MCF 10A (cell line): ENCODE measurements at regions not wholly inside any gene's neighbourhood (a gene's known extent, or its start where the extent isn't known, plus 50 kb on each side); places are given as distances from the start of the nearest gene placed in this dataset.

ENCODE experiments used
- BruUV-seq: library from RNA; stranded (reverse); fragments of 400-500 nt; replicated peaks from 2 replicates; lab custom pipeline; 2021; lab: Mats Ljungman, UMichigan
- CTCF ChIA-PET: fragments of 300-600 bp; sonication (Branson Sonifier 250); formaldehyde crosslinking; extraction: SDS; loops from one replicate; lab custom pipeline; 2021; ENCODE audit warnings: antibody characterized with exemption, inconsistent platforms; lab: Yijun Ruan, JAX
- POLR2A ChIA-PET: fragments of 300-600, 350-650 bp; sonication (Branson Sonifier 250); formaldehyde crosslinking; extraction: SDS; loops from one replicate; lab custom pipeline; 2020; ENCODE audit warnings: antibody characterized with exemption, inconsistent platforms; lab: Yijun Ruan, JAX
- DNase-seq: peaks from one replicate; pipeline ENCODE4 v3.0.0-alpha.2; 2018; ENCODE audit not compliant: unreplicated experiment
- H3K27ac Mint-ChIP-seq: one replicate; pipeline ENCODE4 v1.8.0; 2022; ENCODE audit warnings: mild to moderate bottlenecking, low read depth, mixed read lengths; ENCODE audit not compliant: unreplicated experiment
- H3K27me3 Mint-ChIP-seq: one replicate; pipeline ENCODE4 v1.8.0; 2022; ENCODE audit warnings: mixed read lengths; ENCODE audit not compliant: insufficient read depth, unreplicated experiment
- H3K36me3 Mint-ChIP-seq: one replicate; pipeline ENCODE4 v1.8.0; 2022; ENCODE audit warnings: mild to moderate bottlenecking, moderate library complexity, mixed read lengths; ENCODE audit not compliant: insufficient read depth, unreplicated experiment
- H3K4me1 Mint-ChIP-seq: one replicate; pipeline ENCODE4 v1.8.0; 2022; ENCODE audit warnings: mixed read lengths; ENCODE audit not compliant: insufficient read depth, unreplicated experiment
- H3K4me3 Mint-ChIP-seq: one replicate; pipeline ENCODE4 v1.8.0; 2022; ENCODE audit warnings: mild to moderate bottlenecking, moderate library complexity, mixed read lengths; ENCODE audit not compliant: unreplicated experiment
- H3K9me3 Mint-ChIP-seq: one replicate; pipeline ENCODE4 v1.8.0; 2022; ENCODE audit warnings: mixed read lengths; ENCODE audit not compliant: unreplicated experiment
- intact Hi-C: fragments of 100-400 bp; cut with micrococcal nuclease; formaldehyde crosslinking; loops from 2 replicates; pipeline ENCODE4 v1.14.1; 2022
- TF ChIP-seq, protein P1 (sequence below): fragments of 200-600 bp; IDR thresholded peaks from one replicate; pipeline ENCODE4 v1.8.0; 2022; ENCODE audit warnings: antibody characterized with exemption, mild to moderate bottlenecking; ENCODE audit not compliant: unreplicated experiment

DNA sequence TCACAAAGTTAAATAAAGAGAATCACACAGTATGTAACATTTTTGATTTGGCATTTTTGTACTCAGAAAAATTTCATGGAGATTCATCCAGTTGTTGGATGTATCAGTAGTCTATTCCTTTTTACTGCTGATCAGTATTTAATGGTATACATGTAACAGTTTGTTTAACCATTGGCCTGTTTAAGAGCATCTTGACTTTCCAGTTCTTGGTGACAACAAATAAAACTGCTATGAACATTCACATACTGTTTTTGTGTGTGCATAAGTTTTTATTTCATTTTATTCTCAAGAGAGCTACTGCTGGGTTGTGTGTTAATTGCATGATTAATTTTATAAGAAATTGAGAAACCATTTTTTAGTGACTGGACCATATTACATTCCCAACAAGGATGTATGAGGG is 694.5 kb upstream of the RAB6C start:
- Mint-ChIP-seq H3K36me3 (no peaks in the 10 kb centered on the region), H3K4me3 (no peak overlapping the region), H3K27me3 (no peaks in the 10 kb centered on the region), H3K9me3 (no peaks in the 10 kb centered on the region), H3K4me1 (no peaks in the 10 kb centered on the region), H3K27ac (no peak overlapping the region)
- intact Hi-C loops, result no loop called here
- TF ChIP-seq, protein P1, sequence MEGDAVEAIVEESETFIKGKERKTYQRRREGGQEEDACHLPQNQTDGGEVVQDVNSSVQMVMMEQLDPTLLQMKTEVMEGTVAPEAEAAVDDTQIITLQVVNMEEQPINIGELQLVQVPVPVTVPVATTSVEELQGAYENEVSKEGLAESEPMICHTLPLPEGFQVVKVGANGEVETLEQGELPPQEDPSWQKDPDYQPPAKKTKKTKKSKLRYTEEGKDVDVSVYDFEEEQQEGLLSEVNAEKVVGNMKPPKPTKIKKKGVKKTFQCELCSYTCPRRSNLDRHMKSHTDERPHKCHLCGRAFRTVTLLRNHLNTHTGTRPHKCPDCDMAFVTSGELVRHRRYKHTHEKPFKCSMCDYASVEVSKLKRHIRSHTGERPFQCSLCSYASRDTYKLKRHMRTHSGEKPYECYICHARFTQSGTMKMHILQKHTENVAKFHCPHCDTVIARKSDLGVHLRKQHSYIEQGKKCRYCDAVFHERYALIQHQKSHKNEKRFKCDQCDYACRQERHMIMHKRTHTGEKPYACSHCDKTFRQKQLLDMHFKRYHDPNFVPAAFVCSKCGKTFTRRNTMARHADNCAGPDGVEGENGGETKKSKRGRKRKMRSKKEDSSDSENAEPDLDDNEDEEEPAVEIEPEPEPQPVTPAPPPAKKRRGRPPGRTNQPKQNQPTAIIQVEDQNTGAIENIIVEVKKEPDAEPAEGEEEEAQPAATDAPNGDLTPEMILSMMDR, result no peak
- no peak for DNase-seq
- ChIA-PET CTCF (interaction anchor here (0.7 to 0.8 kb wide), 2 partner anchors 22 to 59 kb away, joined by 4 to 5 read pairs; no protein-coding TSS in a partner anchor), POLR2A (no interaction called here)
- no TSS peak for BruUV-seq

DNA sequence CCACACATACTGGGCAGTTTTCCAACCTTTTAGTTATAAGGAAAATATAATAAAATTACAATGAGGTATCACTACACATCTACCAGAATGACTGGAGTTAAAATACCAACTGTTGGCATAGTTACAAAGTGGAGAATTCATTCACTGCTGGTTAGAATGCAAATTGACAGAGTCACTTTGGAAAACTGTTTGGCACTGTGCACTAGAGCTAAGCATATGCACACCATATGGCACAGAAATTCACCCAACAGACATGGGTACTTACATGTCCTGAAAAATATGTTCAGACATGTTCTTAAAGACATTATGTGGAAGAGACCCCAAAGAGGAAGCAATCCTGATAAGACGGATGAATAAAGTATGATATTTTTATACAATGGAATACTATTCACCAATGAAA is 686.1 kb upstream of the RAB6C start:
- H3K4me3 Mint-ChIP-seq, result no peak overlapping the region
- no peaks in the 10 kb centered on the region for H3K27me3 Mint-ChIP-seq
- BruUV-seq, result no TSS peak
- H3K27ac Mint-ChIP-seq, result no peak overlapping the region
- H3K9me3 Mint-ChIP-seq, result peaks cover 7% of the 10 kb centered on the region
- POLR2A ChIA-PET, result no interaction called here
- DNase-seq, result no peak
- CTCF ChIA-PET, result no interaction called here
- H3K4me1 Mint-ChIP-seq, result no peaks in the 10 kb centered on the region
- no peaks in the 10 kb centered on the region for H3K36me3 Mint-ChIP-seq
- intact Hi-C loops, result no loop called here
- TF ChIP-seq, protein P1, result no peak

GRCh38 chr2:129296396-129296795 is 683.1 kb upstream of the RAB6C start:
- intact Hi-C loops, result no loop called here
- Mint-ChIP-seq H3K36me3 (no peaks in the 10 kb centered on the region), H3K4me1 (no peaks in the 10 kb centered on the region), H3K4me3 (no peak overlapping the region), H3K27ac (no peak overlapping the region), H3K27me3 (no peaks in the 10 kb centered on the region), H3K9me3 (peaks cover 2% of the 10 kb centered on the region)
- no peak for DNase-seq
- ChIA-PET POLR2A (no interaction called here), CTCF (no interaction called here)
- TF ChIP-seq, protein P1, result no peak
- no TSS peak for BruUV-seq

GRCh38 chr2:129296806-129297205 is 682.7 kb upstream of the RAB6C start:
- Mint-ChIP-seq H3K27me3 (no peaks in the 10 kb centered on the region), H3K36me3 (no peaks in the 10 kb centered on the region), H3K9me3 (no peaks in the 10 kb centered on the region), H3K4me3 (no peak overlapping the region), H3K27ac (no peak overlapping the region), H3K4me1 (no peaks in the 10 kb centered on the region)
- TF ChIP-seq, protein P1, result no peak
- intact Hi-C loops, result no loop called here
- no TSS peak for BruUV-seq
- ChIA-PET CTCF (no interaction called here), POLR2A (no interaction called here)
- DNase-seq, result no peak
